Esophagus muscularis mucosa (tissue), 4 donors: ENCODE measurements at regions not wholly inside any gene's neighbourhood (a gene's known extent, or its start where the extent isn't known, plus 50 kb on each side); places are given as distances from the start of the nearest gene placed in this dataset.

ENCODE experiments used
- CTCF ChIP-seq, 3 experiments: fragments of 200-600 bp in 2 of 3; fragments of 450-650 bp in 1 of 3; sonication (generic) in 2 of 3; IDR thresholded peaks; one replicate each; pipeline ENCODE4 v1.5.1; 2017 to 2019; ENCODE audit warnings: antibody characterized with exemption in 3 of 3, mild to moderate bottlenecking in 2 of 3, moderate library complexity in 1 of 3
- EP300 ChIP-seq: sonication (generic); formaldehyde crosslinking; IDR thresholded peaks from one replicate; pipeline ENCODE4 v1.6.1; 2017; ENCODE audit warnings: antibody characterized with exemption
- POLR2A ChIP-seq: fragments of 450-650 bp; IDR thresholded peaks from one replicate; pipeline ENCODE4 v1.6.1; 2017; ENCODE audit warnings: antibody characterized with exemption, moderate library complexity, mild to moderate bottlenecking, low read depth
- POLR2AphosphoS5 ChIP-seq, 2 donors: sonication (generic); formaldehyde crosslinking; IDR thresholded peaks; one replicate each; pipeline ENCODE4 v1.6.1; 2017; ENCODE audit warnings: antibody characterized with exemption in 2 of 2

GRCh38 chr4:15314974-15315373 lies 112.9 kb upstream of the C1QTNF7 start:
- no peak for TF ChIP-seq CTCF (IDR thresholded peaks at IDR 0.05)
- TF ChIP-seq POLR2A = no peak
- TF ChIP-seq EP300 = no peak
- no peak for TF ChIP-seq POLR2AphosphoS5 (IDR thresholded peaks at IDR 0.05)
